ENCODE measurements at regions not wholly inside any gene's neighbourhood (a gene's known extent, or its start where the extent isn't known, plus 50 kb on each side); places are given as distances from the start of the nearest gene placed in this dataset.

DNA sequence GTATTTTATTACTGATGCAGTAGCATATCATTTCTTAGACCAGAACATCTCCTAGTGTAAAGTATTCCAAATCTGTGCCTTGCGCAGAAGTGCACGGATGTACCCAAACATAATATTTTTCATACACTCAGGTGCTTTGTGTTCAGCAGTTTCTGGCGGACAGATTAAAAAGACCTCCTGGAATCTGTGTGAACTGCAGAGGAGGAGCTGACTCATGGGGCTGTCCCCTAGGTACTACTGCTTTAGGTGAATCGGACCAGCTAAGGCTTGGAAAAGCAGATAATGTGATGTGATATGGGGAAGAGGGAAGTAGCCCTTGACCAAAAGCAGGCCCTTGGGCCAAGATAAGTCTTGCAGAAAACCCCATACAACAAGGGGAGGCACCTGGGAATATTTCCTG, 310.1 kb downstream of the PLK2 start:
- TF ChIP-seq CTCF (IDR thresholded peaks at IDR 0.05), result no peak
- TF ChIP-seq ZFX (IDR thresholded peaks at IDR 0.05; ENCODE audit: borderline replicate concordance), result no peak

Data from 22Rv1 (cell line).